AG09309 (cell line): ENCODE measurements at regions not wholly inside any gene's neighbourhood (a gene's known extent, or its start where the extent isn't known, plus 50 kb on each side); places are given as distances from the start of the nearest gene placed in this dataset.

ENCODE experiments used
- DNase-seq: peaks from one replicate; pipeline ENCODE4 v3.0.0-alpha.2; 2010; ENCODE audit warnings: low read depth
- H3K4me3 ChIP-seq: 2 replicates; pipeline ENCODE4 v1.5.1; 2011; ENCODE audit warnings: mild to moderate bottlenecking, low read depth, low read length, moderate library complexity; ENCODE audit not compliant: control insufficient read depth
- CTCF ChIP-seq: IDR thresholded peaks from 2 replicates; pipeline ENCODE4 v1.5.1; 2011; ENCODE audit warnings: mild to moderate bottlenecking, low read depth, low read length, inconsistent platforms; ENCODE audit not compliant: insufficient read depth, control insufficient read depth; ENCODE audit errors: missing control alignments

DNA sequence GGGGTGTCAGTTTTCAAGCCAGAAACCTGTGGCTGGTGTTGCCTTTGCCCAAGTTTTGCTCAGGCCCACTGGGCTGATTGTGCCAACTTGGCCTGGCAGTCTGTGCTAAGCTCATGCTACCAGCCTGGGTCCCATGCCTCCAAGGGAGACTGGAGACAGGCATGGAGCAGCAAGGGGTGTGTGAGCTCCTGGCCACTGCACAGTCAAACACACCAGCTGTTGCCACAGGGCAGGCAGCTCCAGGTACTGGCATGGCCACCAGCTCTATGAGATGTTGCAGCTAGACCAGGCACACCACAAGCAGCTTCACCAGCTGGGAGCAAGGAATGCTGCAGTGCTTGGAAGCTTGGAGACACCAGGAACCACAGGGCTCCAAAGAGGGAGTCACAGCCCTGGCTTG, 638.8 kb downstream of the PLOD2 start:
- TF ChIP-seq CTCF = no peak
- no peak overlapping the region for H3K4me3 ChIP-seq
- DNase-seq = no peak

GRCh38 chr3:145522893-145523651, 637.9 kb downstream of the PLOD2 start:
- no peak overlapping the region for H3K4me3 ChIP-seq
- no peak for TF ChIP-seq CTCF
- DNase-seq = no peak

DNA sequence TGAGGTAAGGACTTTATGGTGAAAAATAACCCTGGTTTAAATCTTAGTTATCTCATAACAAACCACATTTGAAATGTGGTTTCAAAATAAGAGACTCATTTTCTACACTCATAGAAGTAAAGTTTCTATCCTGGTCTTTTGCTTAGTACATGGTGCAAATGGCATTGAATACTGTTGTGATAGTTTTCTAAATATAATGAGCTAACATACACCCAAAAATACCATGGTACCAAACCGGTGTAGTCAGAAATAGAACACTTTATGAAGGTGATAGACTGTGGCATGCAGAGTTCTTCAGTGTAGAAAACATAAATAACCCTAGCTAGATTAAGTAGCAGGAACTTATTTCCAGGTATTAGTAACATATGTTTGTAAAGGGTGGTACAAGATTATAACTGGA, 629.4 kb downstream of the PLOD2 start:
- no peak for DNase-seq
- no peak for TF ChIP-seq CTCF
- H3K4me3 ChIP-seq = no peak overlapping the region

GRCh38 chr3:145533696-145534095, 627.3 kb downstream of the PLOD2 start:
- H3K4me3 ChIP-seq = no peak overlapping the region
- no peak for TF ChIP-seq CTCF
- DNase-seq = no peak

- DNase-seq = no peak
Observed at GRCh38 chr3:145536461-145536860, 624.5 kb downstream of the PLOD2 start.

GRCh38 chr3:145550522-145550921, 610.5 kb downstream of the PLOD2 start:
- no peak for TF ChIP-seq CTCF
- DNase-seq = no peak

More at GRCh38 chr3:145536461-145536860, 624.5 kb downstream of the PLOD2 start:
- H3K4me3 ChIP-seq = no peak overlapping the region
- TF ChIP-seq CTCF = no peak

GRCh38 chr3:145557405-145557804, 603.6 kb downstream of the PLOD2 start:
- H3K4me3 ChIP-seq = no peak overlapping the region
- no peak for TF ChIP-seq CTCF
- no peak for DNase-seq

More at GRCh38 chr3:145550522-145550921, 610.5 kb downstream of the PLOD2 start:
- H3K4me3 ChIP-seq = no peak overlapping the region
